Fibroblast of mammary gland (primary cell): ENCODE measurements at regions not wholly inside any gene's neighbourhood (a gene's known extent, or its start where the extent isn't known, plus 50 kb on each side); places are given as distances from the start of the nearest gene placed in this dataset.

Experiments
- DNase-seq: peaks from one replicate; pipeline ENCODE4 v3.0.0-alpha.2; 2010; ENCODE audit warnings: low read depth
- H3K4me3 ChIP-seq: 2 replicates; pipeline ENCODE4 v1.5.1; 2011; ENCODE audit warnings: low read depth, mild to moderate bottlenecking, low read length, moderate library complexity; ENCODE audit not compliant: control insufficient read depth
- CTCF ChIP-seq: conservative IDR thresholded peaks from 2 replicates; pipeline ENCODE4 v1.5.1; 2011; ENCODE audit warnings: low read depth, low read length, inconsistent platforms; ENCODE audit not compliant: control insufficient read depth, insufficient read depth

DNA sequence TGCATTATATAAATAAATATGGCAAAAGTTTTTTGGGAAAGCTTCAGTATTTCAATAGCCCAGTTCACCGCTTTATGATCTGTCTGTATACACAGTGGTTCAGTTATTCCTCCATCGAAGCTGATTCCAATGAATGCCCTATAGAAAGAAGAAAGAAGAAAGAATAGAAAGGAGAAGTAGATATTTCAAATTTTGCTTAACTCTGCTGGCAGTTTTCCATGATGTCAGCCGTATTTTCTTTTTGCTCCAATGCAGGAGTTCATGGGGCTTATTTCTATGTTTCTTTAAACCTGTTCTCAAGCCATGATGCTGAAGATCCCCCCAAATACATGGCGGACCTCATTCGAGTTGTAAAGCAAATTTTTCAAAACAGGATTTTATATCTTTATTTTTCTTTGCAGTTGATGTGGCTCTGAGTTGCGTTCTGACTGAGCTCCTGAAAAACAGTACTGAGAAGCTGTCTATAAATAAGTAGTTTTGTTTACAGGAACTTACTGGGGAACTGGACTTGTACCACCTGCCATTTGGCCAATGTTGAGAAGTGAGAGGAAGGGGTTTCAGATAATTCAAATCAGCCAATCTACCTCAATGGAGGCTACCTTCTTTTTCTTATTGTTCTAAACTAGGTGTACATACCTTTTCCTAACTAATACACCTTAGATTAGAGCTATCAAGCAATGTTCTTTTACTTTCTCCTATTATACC is 418.5 kb upstream of the MEF2C start:
- no peak for DNase-seq
- H3K4me3 ChIP-seq: no peak overlapping the region
- TF ChIP-seq CTCF: no peak

GRCh38 chr5:89300426-89300970 is 417.5 kb upstream of the MEF2C start:
- no peak overlapping the region for H3K4me3 ChIP-seq
- DNase-seq: no peak
- TF ChIP-seq CTCF: no peak

- no peak for TF ChIP-seq CTCF
- no peak for DNase-seq
- H3K4me3 ChIP-seq: no peak overlapping the region
These were observed 417.0 kb upstream of the MEF2C start for GRCh38 chr5:89299998-89300397.

- no peak for TF ChIP-seq CTCF
- no peak for DNase-seq
- H3K4me3 ChIP-seq: no peak overlapping the region
These were observed 414.1 kb upstream of the MEF2C start for GRCh38 chr5:89297066-89297465.

GRCh38 chr5:89293810-89294209 is 410.8 kb upstream of the MEF2C start:
- no peak overlapping the region for H3K4me3 ChIP-seq
- peak; percentile 84 for DNase-seq
- no peak for TF ChIP-seq CTCF

- no peak for DNase-seq
- TF ChIP-seq CTCF: no peak
- no peak overlapping the region for H3K4me3 ChIP-seq
These were observed 409.5 kb upstream of the MEF2C start for GRCh38 chr5:89292487-89292886.
